ENCODE measurements at regions not wholly inside any gene's neighbourhood (a gene's known extent, or its start where the extent isn't known, plus 50 kb on each side); places are given as distances from the start of the nearest gene placed in this dataset.

DNA sequence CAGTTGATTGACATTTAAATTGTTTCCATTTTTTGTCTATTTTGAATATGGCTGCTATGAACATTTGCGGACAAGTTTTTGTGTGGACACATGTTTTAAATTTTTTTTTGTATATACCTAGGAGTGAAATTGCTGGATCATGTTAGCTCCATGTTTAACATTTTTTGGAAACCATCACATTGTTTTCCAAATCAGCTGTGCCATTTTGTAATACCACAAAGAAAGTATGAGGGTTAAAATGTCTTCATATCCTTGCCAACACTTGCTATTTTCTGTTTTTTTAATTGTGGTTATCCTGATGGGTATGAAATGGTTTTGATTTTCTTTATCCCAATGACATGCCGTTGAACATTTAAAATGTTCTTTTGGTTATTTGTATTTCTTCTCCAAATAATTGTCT lies 52.1 kb downstream of the CARTPT start:
- Mint-ChIP-seq H3K4me3 (ENCODE audit: low read depth) (no peak overlapping the region), H3K36me3 (ENCODE audit: insufficient read depth) (no peaks in the 10 kb centered on the region)
- TF ChIP-seq, protein P1, sequence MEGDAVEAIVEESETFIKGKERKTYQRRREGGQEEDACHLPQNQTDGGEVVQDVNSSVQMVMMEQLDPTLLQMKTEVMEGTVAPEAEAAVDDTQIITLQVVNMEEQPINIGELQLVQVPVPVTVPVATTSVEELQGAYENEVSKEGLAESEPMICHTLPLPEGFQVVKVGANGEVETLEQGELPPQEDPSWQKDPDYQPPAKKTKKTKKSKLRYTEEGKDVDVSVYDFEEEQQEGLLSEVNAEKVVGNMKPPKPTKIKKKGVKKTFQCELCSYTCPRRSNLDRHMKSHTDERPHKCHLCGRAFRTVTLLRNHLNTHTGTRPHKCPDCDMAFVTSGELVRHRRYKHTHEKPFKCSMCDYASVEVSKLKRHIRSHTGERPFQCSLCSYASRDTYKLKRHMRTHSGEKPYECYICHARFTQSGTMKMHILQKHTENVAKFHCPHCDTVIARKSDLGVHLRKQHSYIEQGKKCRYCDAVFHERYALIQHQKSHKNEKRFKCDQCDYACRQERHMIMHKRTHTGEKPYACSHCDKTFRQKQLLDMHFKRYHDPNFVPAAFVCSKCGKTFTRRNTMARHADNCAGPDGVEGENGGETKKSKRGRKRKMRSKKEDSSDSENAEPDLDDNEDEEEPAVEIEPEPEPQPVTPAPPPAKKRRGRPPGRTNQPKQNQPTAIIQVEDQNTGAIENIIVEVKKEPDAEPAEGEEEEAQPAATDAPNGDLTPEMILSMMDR (IDR thresholded peaks at IDR 0.05; ENCODE audit: unreplicated experiment), result no peak

DNA sequence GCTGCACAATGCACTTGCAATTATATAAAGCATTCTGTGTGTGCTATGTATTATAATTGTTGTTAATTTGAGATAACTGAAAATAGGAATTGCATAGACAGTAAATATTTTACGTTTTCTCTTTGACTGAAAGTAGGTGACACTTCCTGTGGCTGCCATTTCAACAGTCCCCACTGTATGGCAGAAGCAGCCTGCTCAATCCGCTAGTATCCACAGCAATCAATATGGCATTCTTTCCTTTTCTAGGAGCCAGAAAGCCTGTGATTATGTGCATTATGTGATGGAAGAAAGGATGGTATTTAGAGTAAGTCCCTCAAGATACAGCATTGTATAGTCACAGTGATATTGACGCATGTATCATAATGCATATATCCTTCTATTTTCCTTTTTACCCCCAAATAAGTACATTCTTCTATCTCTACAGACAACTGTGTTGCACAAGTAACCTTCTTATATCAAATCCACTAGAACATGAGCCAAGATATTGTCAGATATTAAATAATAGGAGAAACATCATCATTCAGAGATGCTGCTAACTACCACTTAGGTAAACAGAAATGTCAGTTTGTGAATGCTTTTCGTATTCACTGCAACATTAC lies 59.7 kb downstream of the CARTPT start:
- no peak for DNase-seq (ENCODE audit: low spot score, unreplicated experiment)
- H3K9me3 Mint-ChIP-seq (ENCODE audit: low read depth), result no peaks in the 10 kb centered on the region
- H3K27ac Mint-ChIP-seq, result no peak overlapping the region
- no peaks in the 10 kb centered on the region for H3K36me3 Mint-ChIP-seq (ENCODE audit: insufficient read depth)
- H3K4me3 Mint-ChIP-seq (ENCODE audit: low read depth), result no peak overlapping the region
- peaks cover 23% of the 10 kb centered on the region for H3K27me3 Mint-ChIP-seq
- TF ChIP-seq, protein P1 (IDR thresholded peaks at IDR 0.05; ENCODE audit: unreplicated experiment), result peak; percentile 66
- peaks cover 2% of the 10 kb centered on the region for H3K4me1 Mint-ChIP-seq (ENCODE audit: low read depth)

More for the DNA sequence above, 52.1 kb downstream of the CARTPT start:
- Mint-ChIP-seq H3K4me1 (ENCODE audit: low read depth) (no peaks in the 10 kb centered on the region), H3K27ac (no peak overlapping the region), H3K27me3 (no peaks in the 10 kb centered on the region), H3K9me3 (ENCODE audit: low read depth) (no peaks in the 10 kb centered on the region)
- no peak for DNase-seq (ENCODE audit: low spot score, unreplicated experiment)

DNA sequence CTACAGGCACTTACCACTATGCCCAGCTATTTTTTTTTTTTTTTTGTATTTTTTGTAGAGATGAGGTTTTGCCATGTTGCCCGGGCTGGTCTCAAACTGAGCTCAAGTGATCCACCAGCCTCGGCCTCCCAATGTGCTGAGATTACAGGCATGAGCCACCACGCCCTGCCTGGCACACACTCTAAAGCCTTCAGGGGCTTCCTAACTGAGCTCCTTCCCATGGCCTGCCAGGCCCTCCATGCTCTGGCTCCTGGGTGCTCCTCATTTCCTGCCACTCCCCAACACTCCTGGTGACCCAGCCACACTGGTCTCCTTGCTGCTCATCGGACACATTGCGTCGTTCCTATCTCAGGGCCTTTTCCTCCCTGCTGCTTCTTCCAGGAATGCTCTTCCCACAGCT lies 61.5 kb downstream of the CARTPT start:
- H3K36me3 Mint-ChIP-seq (ENCODE audit: insufficient read depth), result no peaks in the 10 kb centered on the region
- TF ChIP-seq, protein P1 (IDR thresholded peaks at IDR 0.05; ENCODE audit: unreplicated experiment), result no peak
- H3K27ac Mint-ChIP-seq, result no peak overlapping the region
- H3K9me3 Mint-ChIP-seq (ENCODE audit: low read depth), result no peaks in the 10 kb centered on the region
- no peak for DNase-seq (ENCODE audit: low spot score, unreplicated experiment)
- no peak overlapping the region for H3K4me3 Mint-ChIP-seq (ENCODE audit: low read depth)
- H3K27me3 Mint-ChIP-seq, result peaks cover 27% of the 10 kb centered on the region
- H3K4me1 Mint-ChIP-seq (ENCODE audit: low read depth), result peaks cover 2% of the 10 kb centered on the region

DNA sequence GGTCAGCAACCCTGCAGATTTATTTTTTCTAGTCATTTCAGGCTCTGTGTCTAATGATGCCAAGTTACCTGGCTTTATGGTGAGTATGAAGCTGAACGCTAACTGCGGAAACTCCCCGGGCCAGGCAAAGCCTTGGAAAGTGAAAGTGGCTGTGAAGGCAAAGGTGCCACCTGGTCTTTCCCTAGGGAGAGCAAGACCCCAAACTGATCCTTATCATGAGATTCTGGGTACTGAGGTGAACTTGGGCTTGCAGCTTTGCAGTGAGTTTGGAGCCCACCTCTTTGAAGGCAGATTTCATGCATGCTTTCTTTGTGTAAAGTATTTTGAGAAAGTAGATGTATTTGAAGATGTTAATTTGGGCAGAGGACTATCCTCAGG lies 63.3 kb downstream of the CARTPT start:
- DNase-seq (ENCODE audit: low spot score, unreplicated experiment), result no peak
- no peaks in the 10 kb centered on the region for H3K9me3 Mint-ChIP-seq (ENCODE audit: low read depth)
- TF ChIP-seq, protein P1 (IDR thresholded peaks at IDR 0.05; ENCODE audit: unreplicated experiment), result no peak
- H3K4me3 Mint-ChIP-seq (ENCODE audit: low read depth), result no peak overlapping the region
- peaks cover 20% of the 10 kb centered on the region for H3K27me3 Mint-ChIP-seq
- H3K4me1 Mint-ChIP-seq (ENCODE audit: low read depth), result peaks cover 3% of the 10 kb centered on the region
- no peak overlapping the region for H3K27ac Mint-ChIP-seq
- H3K36me3 Mint-ChIP-seq (ENCODE audit: insufficient read depth), result no peaks in the 10 kb centered on the region

DNA sequence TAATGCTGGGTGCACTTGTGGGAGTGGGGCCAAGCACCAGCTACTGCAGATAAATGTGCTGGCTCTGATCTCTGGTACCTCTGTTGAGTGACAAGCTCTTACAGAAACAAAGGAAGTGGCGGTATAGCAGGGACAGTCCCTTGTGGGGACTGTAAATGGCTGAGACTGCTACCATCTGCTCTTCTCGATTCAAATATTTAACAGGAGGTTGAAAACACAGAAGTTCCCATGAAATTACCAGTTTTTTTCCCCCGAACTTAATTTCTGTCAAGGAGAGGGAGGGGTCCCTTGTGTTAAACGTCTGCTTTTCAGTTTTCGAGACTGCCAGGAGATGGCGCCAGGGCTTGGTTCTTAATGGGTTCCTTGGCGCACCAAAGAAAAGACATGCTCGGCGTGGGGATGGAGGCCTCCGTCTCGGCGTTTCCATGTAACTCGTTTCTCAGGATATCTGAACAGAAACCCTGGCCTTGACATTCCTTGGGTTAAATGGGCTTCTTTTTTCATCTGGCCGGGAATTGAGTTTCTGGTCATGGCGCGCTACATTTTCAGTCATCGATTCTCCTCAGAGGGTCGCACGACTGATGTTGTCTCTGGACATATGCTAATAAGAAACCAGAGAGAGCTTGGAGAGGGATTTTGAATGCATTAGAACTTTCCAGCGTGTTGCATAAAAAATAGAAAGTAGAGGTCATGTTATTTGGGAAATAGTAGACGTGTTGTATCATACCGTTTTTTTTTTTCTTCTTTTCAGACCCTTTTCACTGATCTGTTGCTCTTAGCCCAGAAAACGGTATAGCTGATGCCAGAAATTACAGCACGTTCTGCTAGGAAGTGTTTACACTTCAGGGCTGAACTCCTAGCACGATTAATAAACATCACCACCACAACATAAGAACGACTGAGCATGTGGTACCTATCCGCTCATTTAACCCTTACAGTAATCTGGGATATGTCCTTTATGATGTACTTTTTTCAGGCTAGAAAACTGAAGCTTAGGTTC lies 64.0 kb downstream of the CARTPT start:
- TF ChIP-seq, protein P1 (IDR thresholded peaks at IDR 0.05; ENCODE audit: unreplicated experiment), result peak; percentile 81
- Mint-ChIP-seq H3K27ac (peak overlapping the region; percentile 24), H3K36me3 (ENCODE audit: insufficient read depth) (no peaks in the 10 kb centered on the region), H3K9me3 (ENCODE audit: low read depth) (no peaks in the 10 kb centered on the region), H3K4me1 (ENCODE audit: low read depth) (peaks cover 3% of the 10 kb centered on the region), H3K27me3 (peaks cover 20% of the 10 kb centered on the region), H3K4me3 (ENCODE audit: low read depth) (no peak overlapping the region)
- DNase-seq (ENCODE audit: low spot score, unreplicated experiment), result peak; percentile 53
